Fibroblast of villous mesenchyme (primary cell): ENCODE measurements at regions not wholly inside any gene's neighbourhood (a gene's known extent, or its start where the extent isn't known, plus 50 kb on each side); places are given as distances from the start of the nearest gene placed in this dataset.

Experiments used
- DNase-seq: peaks from one replicate; pipeline ENCODE4 v3.0.0-alpha.2; 2010; ENCODE audit warnings: low read depth
- H3K4me3 ChIP-seq: 2 replicates; pipeline ENCODE4 v1.5.1; 2011; ENCODE audit warnings: low read depth, mild to moderate bottlenecking, low read length
- TF ChIP-seq, protein P1 (sequence below): IDR thresholded peaks from 2 replicates; pipeline ENCODE4 v1.5.1; 2012; ENCODE audit warnings: low read depth, mild to moderate bottlenecking, low read length; ENCODE audit not compliant: insufficient read depth

GRCh38 chr11:19510468-19510867 lies 202.2 kb upstream of the NAV2 start:
- TF ChIP-seq, protein P1, sequence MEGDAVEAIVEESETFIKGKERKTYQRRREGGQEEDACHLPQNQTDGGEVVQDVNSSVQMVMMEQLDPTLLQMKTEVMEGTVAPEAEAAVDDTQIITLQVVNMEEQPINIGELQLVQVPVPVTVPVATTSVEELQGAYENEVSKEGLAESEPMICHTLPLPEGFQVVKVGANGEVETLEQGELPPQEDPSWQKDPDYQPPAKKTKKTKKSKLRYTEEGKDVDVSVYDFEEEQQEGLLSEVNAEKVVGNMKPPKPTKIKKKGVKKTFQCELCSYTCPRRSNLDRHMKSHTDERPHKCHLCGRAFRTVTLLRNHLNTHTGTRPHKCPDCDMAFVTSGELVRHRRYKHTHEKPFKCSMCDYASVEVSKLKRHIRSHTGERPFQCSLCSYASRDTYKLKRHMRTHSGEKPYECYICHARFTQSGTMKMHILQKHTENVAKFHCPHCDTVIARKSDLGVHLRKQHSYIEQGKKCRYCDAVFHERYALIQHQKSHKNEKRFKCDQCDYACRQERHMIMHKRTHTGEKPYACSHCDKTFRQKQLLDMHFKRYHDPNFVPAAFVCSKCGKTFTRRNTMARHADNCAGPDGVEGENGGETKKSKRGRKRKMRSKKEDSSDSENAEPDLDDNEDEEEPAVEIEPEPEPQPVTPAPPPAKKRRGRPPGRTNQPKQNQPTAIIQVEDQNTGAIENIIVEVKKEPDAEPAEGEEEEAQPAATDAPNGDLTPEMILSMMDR: no peak
- no peak overlapping the region for H3K4me3 ChIP-seq
- no peak for DNase-seq

GRCh38 chr11:19509215-19509614 lies 203.4 kb upstream of the NAV2 start:
- TF ChIP-seq, protein P1: no peak
- DNase-seq: no peak
- no peak overlapping the region for H3K4me3 ChIP-seq

DNA sequence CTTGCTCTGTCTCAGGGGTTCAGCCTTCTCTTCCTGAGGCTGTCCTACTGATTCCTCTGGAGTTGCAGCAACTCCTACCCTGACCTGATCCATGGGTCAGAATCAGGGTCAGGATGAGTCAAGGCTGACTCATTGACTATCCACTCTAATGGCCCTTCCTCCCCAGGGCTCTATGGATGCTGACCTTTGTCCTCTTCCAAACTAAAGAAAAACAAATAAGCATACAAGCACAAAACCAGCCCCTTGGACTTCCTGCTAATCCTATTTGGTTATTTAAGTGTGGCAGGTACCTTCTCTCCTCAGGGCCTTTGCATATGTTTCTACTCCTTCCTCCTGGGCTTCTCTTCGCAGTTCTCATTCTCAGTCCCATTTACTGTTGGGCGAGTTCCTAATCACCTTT lies 204.5 kb upstream of the NAV2 start:
- TF ChIP-seq, protein P1: no peak
- peak; percentile 49 for DNase-seq
- H3K4me3 ChIP-seq: no peak overlapping the region

- TF ChIP-seq, protein P1: no peak
- no peak for DNase-seq
- no peak overlapping the region for H3K4me3 ChIP-seq
Measured at GRCh38 chr11:19506816-19507486, 205.7 kb upstream of the NAV2 start.

DNA sequence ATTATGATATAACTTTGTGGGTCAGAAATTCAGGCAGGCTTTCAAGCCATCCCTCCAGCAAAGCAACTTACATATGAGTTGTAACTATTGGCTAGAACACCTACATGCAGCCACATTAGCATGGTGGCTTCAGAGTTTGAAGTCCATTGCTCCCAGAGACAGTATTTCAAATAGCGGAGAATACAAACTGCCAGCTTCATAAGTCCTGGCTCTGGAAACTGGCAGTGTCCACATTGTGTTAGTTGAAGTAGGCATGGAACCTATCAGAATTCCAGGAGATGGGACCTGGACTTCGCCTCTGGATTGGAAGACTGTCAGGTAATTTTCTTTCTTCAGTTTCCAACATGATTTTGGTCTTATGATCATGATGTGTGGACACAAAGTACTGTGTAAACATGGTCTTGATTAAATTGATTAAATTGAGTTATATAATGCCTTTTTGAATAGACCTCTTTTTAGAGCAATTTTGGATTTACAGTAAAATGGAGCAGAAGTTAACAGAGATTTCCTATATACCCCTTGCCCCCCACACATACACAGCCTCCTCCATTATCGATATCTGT lies 209.9 kb upstream of the NAV2 start:
- DNase-seq: no peak
- TF ChIP-seq, protein P1: no peak
- H3K4me3 ChIP-seq: no peak overlapping the region

DNA sequence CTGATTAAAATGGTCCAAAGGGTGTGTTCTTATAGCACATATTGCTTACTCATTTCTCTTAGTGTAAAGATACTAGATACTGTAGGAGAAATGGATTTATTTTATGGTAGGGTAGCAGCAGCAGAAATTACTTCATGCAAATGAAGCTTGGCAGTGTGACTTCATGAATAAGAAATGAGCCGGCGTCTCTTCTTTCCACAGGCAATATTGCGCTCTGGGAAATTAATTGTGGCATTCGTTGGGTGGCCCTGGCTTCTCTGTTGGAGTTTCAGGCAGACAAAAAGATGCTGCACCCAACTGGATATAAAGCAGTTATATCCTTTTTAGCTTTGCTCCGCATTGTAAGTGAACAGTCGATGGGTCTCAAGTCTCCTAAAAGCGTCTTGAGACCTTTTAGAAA lies 211.0 kb upstream of the NAV2 start:
- TF ChIP-seq, protein P1: no peak
- no peak for DNase-seq
- H3K4me3 ChIP-seq: no peak overlapping the region

GRCh38 chr11:19499999-19500398 lies 212.6 kb upstream of the NAV2 start:
- no peak for DNase-seq
- no peak overlapping the region for H3K4me3 ChIP-seq
- TF ChIP-seq, protein P1: no peak
